ENCODE measurements at regions not wholly inside any gene's neighbourhood (a gene's known extent, or its start where the extent isn't known, plus 50 kb on each side); places are given as distances from the start of the nearest gene placed in this dataset.

- no peak for TF ChIP-seq CTCF (IDR thresholded peaks at IDR 0.05)
Observed at GRCh38 chrX:107502316-107502715, 52.9 kb downstream of the FRMPD3 start.

- no peak for TF ChIP-seq CTCF (IDR thresholded peaks at IDR 0.05)
Observed at GRCh38 chrX:107504006-107504405, 54.6 kb downstream of the FRMPD3 start.

- TF ChIP-seq CTCF (IDR thresholded peaks at IDR 0.05) = no peak
Observed at GRCh38 chrX:107505223-107505622, 55.8 kb downstream of the FRMPD3 start.

- TF ChIP-seq CTCF (IDR thresholded peaks at IDR 0.05) = no peak
Observed at GRCh38 chrX:107506596-107507031, 57.2 kb downstream of the FRMPD3 start.

GRCh38 chrX:107507093-107507743 is 57.8 kb downstream of the FRMPD3 start:
- no peak for TF ChIP-seq CTCF (IDR thresholded peaks at IDR 0.05)

- no peak for TF ChIP-seq CTCF (IDR thresholded peaks at IDR 0.05)
Observed at GRCh38 chrX:107507744-107508117, 58.3 kb downstream of the FRMPD3 start.

GRCh38 chrX:107508925-107509324 is 59.5 kb downstream of the FRMPD3 start:
- TF ChIP-seq CTCF (IDR thresholded peaks at IDR 0.05) = no peak

- no peak for TF ChIP-seq CTCF (IDR thresholded peaks at IDR 0.05)
Observed at GRCh38 chrX:107514944-107515343, 65.5 kb downstream of the FRMPD3 start.

Measured in LNCAP (cell line).